ENCODE measurements at regions not wholly inside any gene's neighbourhood (a gene's known extent, or its start where the extent isn't known, plus 50 kb on each side); places are given as distances from the start of the nearest gene placed in this dataset.
"Not testable (repeated sequence)": the region's sequence is repeated elsewhere in the genome, so short reads cannot be mapped to it uniquely, and the experiment has no call there.

GRCh38 chr3:191952609-191953008 lies 491.6 kb downstream of the PYDC2 start:
- ChIA-PET POLR2A (no interaction called here), CTCF (no interaction called here)

GRCh38 chr3:191958980-191959671 lies 498.2 kb downstream of the PYDC2 start:
- CTCF ChIA-PET = no interaction called here
- POLR2A ChIA-PET = no interaction called here

DNA sequence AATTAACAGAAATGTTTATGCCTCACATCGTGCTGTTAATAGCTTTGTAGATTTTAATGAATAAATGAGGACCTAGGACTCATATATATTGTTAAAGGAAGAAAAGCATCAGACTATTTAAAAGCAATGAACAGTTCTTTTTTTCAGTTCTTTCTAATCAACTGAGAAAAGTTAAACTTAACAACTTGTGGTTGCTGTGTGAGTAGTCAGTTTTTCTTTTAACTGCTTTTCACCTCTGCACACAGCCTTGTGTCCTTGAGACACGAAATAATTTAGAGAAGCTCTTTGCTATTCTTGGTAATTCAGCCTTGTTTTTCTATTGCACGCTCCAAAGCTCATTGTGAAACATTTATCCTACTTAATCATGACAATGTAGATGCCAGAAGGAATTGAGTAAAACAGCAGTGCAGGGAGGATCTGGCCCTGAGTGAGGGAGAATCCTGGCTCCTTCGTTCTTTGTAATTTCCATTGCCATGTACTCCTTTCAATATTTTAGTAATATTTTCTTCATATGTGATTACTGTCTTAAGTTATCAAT lies 499.0 kb downstream of the PYDC2 start:
- POLR2A ChIA-PET = no interaction called here

GRCh38 chr3:191961022-191961421 lies 500.1 kb downstream of the PYDC2 start:
- ChIA-PET CTCF (no interaction called here), POLR2A (no interaction called here)

More for the DNA sequence above, 499.0 kb downstream of the PYDC2 start:
- CTCF ChIA-PET = no interaction called here

GRCh38 chr3:191961529-191961928 lies 500.6 kb downstream of the PYDC2 start:
- CTCF ChIA-PET = no interaction called here
- POLR2A ChIA-PET = no interaction called here

DNA sequence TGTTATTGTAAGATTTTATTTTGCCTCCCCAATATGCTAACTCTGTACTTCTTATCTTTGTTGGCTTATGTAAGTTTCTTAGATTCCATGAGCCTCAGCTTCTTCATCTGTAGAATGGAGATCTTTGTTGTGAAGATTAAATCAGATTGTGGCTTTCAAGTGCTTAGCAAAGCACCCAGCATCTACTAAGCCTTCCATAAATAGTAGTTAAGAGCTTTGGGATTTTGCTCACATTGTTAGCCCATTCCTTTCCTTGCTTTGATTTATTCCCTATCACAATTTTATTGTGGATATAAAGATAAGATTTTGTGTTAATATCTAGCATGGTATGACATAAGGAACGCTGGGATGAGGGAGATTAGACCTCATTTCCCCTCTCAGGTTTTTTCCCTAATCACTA lies 501.4 kb downstream of the PYDC2 start:
- POLR2A ChIA-PET = no interaction called here
- CTCF ChIA-PET = no interaction called here

GRCh38 chr3:191963182-191963581 lies 502.2 kb downstream of the PYDC2 start:
- CTCF ChIA-PET = no interaction called here

DNA sequence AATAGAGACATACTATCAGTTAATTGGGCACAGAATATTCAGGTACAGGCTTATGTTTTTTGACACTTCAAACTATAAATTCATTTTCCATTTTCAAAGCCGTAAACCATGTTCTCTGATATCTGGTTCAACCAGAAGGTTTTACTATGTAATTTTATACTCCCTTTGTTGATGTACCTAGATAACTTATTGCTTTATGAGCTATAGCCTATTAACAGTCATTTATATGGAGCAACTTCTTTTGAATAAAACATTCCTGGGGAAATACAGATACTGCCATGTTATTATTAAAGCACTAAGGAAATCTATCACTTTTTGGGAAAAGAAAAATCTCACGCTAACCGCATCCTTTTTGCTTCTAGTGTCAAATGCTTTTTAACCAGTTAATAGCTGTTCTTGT lies 505.6 kb downstream of the PYDC2 start:
- ChIA-PET POLR2A (no interaction called here), CTCF (no interaction called here)

More at GRCh38 chr3:191963182-191963581, 502.2 kb downstream of the PYDC2 start:
- POLR2A ChIA-PET = no interaction called here

GRCh38 chr3:191968299-191968698 lies 507.3 kb downstream of the PYDC2 start:
- ChIA-PET CTCF (no interaction called here), POLR2A (no interaction called here)

GRCh38 chr3:191972714-191973398 lies 511.9 kb downstream of the PYDC2 start:
- POLR2A ChIA-PET = no interaction called here
- CTCF ChIA-PET = no interaction called here

- ChIA-PET CTCF (no interaction called here), POLR2A (no interaction called here)
Measured at GRCh38 chr3:191973820-191974219, 512.9 kb downstream of the PYDC2 start.

- ChIA-PET CTCF (no interaction called here), POLR2A (no interaction called here)
Measured at GRCh38 chr3:191975936-191976335, 515.0 kb downstream of the PYDC2 start.

DNA sequence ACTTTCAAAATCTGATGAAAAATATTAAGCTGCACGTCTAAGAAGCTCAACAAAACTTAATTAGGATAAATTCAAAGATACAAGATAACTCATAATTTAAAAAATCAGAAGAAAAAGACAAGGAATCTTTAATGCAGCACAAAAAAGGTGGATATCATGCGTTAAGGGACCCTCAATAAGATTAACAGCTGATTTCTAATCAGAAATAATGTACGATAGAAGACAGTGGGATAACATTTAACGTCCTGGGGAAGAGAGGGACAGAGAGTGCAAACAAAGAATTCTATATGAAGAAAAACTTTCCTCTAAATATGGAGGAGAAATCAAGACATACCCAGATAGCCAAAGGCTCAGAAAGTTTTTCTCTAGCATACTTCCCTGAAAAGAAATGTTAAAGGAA lies 519.5 kb downstream of the PYDC2 start:
- CTCF ChIA-PET = no interaction called here
- POLR2A ChIA-PET = no interaction called here

DNA sequence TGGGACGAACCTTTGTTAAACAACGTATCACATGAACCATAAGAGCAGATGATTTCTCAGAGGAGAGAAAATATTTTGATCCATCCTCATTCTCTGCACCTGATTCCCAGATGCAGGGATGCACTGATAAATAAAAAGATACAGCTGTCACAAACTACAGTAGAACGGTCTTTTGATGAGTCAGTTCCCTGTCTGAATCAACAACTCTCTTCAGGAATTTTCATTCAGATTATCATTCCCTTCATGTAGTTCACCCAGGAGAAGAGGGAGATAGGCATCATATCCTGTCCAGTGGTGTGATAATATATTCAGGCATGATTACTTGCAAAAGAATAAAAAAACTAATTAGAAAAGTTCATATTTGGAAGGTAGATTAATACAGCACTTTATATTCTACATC lies 521.5 kb downstream of the PYDC2 start:
- ChIA-PET CTCF (no interaction called here), POLR2A (no interaction called here)

DNA sequence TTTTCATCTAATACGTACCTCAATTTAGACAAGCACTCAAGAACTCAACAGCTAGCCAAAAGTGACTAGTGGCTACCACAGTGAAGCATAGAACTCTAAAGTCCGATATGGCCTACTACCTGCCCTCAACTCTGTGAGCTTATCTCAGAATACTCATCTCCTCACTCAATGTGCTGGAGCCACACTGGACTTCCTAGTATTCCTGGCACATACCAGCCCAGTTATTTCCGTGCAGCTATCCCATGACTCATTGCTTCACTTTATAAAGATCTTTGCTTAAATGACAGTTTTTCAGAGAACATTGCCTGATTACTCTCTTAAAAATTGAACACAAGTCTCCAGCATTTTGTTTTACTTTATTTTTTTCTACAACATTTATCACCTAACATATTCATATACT lies 524.7 kb downstream of the PYDC2 start:
- CTCF ChIA-PET = no interaction called here

DNA sequence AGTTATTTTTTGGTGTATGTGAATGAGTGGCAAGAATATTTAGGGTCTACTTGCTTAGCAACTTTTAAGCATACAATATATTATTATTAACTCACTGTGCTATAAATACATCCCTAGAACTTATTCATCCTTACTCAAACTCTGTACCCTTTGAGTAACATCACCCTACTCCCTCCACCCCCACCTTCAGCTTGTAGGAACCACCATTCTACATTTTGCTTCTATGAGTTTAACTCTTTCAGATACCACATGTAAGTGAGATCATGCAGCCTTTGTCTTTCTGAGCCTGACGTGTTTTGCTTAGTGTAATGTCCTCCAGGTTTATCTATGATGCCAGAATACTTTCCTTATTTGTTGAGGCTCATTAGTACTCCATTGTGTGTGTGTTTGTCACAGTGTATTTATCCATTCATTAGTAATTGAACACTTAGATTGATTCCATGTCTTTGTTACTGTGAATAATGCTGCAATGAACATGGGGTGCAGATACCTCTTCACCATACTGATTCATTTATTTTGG lies 526.9 kb downstream of the PYDC2 start:
- POLR2A ChIA-PET = no interaction called here

More for the DNA sequence above, 524.7 kb downstream of the PYDC2 start:
- POLR2A ChIA-PET = no interaction called here

GRCh38 chr3:191993952-191994351 lies 533.0 kb downstream of the PYDC2 start:
- POLR2A ChIA-PET, CTCF ChIA-PET: not testable (repeated sequence)

More for the DNA sequence above, 526.9 kb downstream of the PYDC2 start:
- CTCF ChIA-PET = no interaction called here

- POLR2A ChIA-PET = no interaction called here
- CTCF ChIA-PET = no interaction called here
Measured at GRCh38 chr3:191997093-191997492, 536.1 kb downstream of the PYDC2 start.

GRCh38 chr3:191997579-191998268 lies 536.8 kb downstream of the PYDC2 start:
- ChIA-PET POLR2A (no interaction called here), CTCF (no interaction called here)

GRCh38 chr3:192001218-192001617 lies 540.3 kb downstream of the PYDC2 start:
- ChIA-PET CTCF (no interaction called here), POLR2A (no interaction called here)

- ChIA-PET CTCF (no interaction called here), POLR2A (no interaction called here)
Measured at GRCh38 chr3:192005989-192006388, 545.0 kb downstream of the PYDC2 start.
